ENCODE measurements at regions not wholly inside any gene's neighbourhood (a gene's known extent, or its start where the extent isn't known, plus 50 kb on each side); places are given as distances from the start of the nearest gene placed in this dataset.

DNA sequence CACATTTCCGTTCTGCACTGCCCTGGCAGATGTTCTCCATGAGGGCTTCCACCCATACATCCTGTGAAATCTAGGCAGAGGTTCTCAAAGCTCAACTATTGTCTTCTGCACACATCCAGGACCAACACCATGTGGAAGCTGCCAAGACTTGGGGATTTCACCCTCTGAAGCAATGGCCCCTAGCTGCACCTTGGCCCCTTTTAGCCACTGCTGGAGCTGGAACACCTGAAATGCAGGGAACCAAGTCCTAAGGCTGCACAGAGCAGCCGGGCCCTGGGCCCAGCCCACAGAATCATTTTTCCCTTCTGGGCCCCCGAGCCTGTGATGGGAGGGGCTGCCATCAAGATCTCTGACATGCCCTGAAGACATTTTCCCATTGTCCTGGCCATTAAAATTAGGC, 228.7 kb downstream of the ANXA1 start:
- TF ChIP-seq, protein P1, sequence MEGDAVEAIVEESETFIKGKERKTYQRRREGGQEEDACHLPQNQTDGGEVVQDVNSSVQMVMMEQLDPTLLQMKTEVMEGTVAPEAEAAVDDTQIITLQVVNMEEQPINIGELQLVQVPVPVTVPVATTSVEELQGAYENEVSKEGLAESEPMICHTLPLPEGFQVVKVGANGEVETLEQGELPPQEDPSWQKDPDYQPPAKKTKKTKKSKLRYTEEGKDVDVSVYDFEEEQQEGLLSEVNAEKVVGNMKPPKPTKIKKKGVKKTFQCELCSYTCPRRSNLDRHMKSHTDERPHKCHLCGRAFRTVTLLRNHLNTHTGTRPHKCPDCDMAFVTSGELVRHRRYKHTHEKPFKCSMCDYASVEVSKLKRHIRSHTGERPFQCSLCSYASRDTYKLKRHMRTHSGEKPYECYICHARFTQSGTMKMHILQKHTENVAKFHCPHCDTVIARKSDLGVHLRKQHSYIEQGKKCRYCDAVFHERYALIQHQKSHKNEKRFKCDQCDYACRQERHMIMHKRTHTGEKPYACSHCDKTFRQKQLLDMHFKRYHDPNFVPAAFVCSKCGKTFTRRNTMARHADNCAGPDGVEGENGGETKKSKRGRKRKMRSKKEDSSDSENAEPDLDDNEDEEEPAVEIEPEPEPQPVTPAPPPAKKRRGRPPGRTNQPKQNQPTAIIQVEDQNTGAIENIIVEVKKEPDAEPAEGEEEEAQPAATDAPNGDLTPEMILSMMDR (IDR thresholded peaks at IDR 0.05), result no peak
- no peak for TF ChIP-seq POLR2A (IDR thresholded peaks at IDR 0.05)
